Neural cell (in vitro differentiated cells): ENCODE measurements at regions not wholly inside any gene's neighbourhood (a gene's known extent, or its start where the extent isn't known, plus 50 kb on each side); places are given as distances from the start of the nearest gene placed in this dataset.

Experiments used
- H2AFZ ChIP-seq: fragments of 200-600, 300-800 bp; sonication (generic), shearing (Covaris generic); 2 replicates; pipeline ENCODE4 v1.6.0; 2014; ENCODE audit warnings: low read depth, mild to moderate bottlenecking, antibody characterized with exemption, low read length, moderate library complexity
- H3F3A ChIP-seq: fragments of 200-600 bp; shearing (Covaris generic); 2 replicates; pipeline ENCODE4 v1.6.1; 2016; ENCODE audit warnings: mild to moderate bottlenecking, moderate library complexity, mixed read lengths, antibody characterized with exemption, low read length; ENCODE audit not compliant: insufficient read depth, poor library complexity, severe bottlenecking
- H3K27ac ChIP-seq: fragments of 200-600, 300-800 bp; sonication (generic), shearing (Covaris generic); 2 replicates; pipeline ENCODE4 v1.5.1; 2014; ENCODE audit warnings: mild to moderate bottlenecking, low read length, moderate library complexity
- H3K27me3 ChIP-seq: fragments of 300-800, 200-600 bp; sonication (generic), shearing (Covaris generic); 2 replicates; pipeline ENCODE4 v1.6.0; 2014; ENCODE audit warnings: mild to moderate bottlenecking, low read depth, low read length, moderate library complexity; ENCODE audit not compliant: insufficient read depth
- H3K36me3 ChIP-seq: fragments of 300-800, 200-600 bp; sonication (generic), shearing (Covaris generic); 2 replicates; pipeline ENCODE4 v1.5.1; 2014; ENCODE audit warnings: mild to moderate bottlenecking, antibody characterized with exemption, low read length, moderate library complexity; ENCODE audit not compliant: insufficient read depth
- H3K4me2 ChIP-seq: fragments of 300-800, 200-600 bp; sonication (generic), shearing (Covaris generic); 2 replicates; pipeline ENCODE4 v1.6.0; 2014; ENCODE audit warnings: mild to moderate bottlenecking, low read length
- H3K4me3 ChIP-seq: fragments of 300-800, 200-600 bp; sonication (generic), shearing (Covaris generic); 2 replicates; pipeline ENCODE4 v1.5.1; 2014; ENCODE audit warnings: mild to moderate bottlenecking, low read length, moderate library complexity
- H3K79me2 ChIP-seq: fragments of 200-600 bp; shearing (Covaris generic); replicated peaks from 2 replicates; pipeline ENCODE4 v1.6.0; 2014; ENCODE audit warnings: mild to moderate bottlenecking, low read length, moderate library complexity; ENCODE audit not compliant: insufficient read depth
- H3K9ac ChIP-seq: fragments of 300-800, 200-600 bp; sonication (generic), shearing (Covaris generic); 2 replicates; pipeline ENCODE4 v1.6.1; 2016; ENCODE audit warnings: mild to moderate bottlenecking, low read length, mixed read lengths
- H3K9me2 ChIP-seq: fragments of 200-600 bp; shearing (Covaris generic); 2 replicates; pipeline ENCODE4 v1.6.1; 2016; ENCODE audit warnings: mild to moderate bottlenecking, low read length, mixed read lengths; ENCODE audit not compliant: insufficient read depth
- H3K9me3 ChIP-seq: fragments of 200-600, 300-800 bp; sonication (generic), shearing (Covaris generic); 2 replicates; pipeline ENCODE4 v1.6.1; 2016; ENCODE audit warnings: mild to moderate bottlenecking, mixed run types, low read length, moderate library complexity, mixed read lengths
- H4K20me1 ChIP-seq: fragments of 200-600 bp; shearing (Covaris generic); 2 replicates; pipeline ENCODE4 v1.6.1; 2016; ENCODE audit warnings: mild to moderate bottlenecking, mixed run types; ENCODE audit not compliant: insufficient read depth
- EP300 ChIP-seq: fragments of 450-650 bp; conservative IDR thresholded peaks from 2 replicates; pipeline ENCODE4 v1.6.1; 2014; ENCODE audit warnings: antibody characterized with exemption, mild to moderate bottlenecking, moderate library complexity; ENCODE audit not compliant: poor library complexity, severe bottlenecking
- EZH2 ChIP-seq: fragments of 200-600, 300-800 bp; shearing (Covaris generic), sonication (generic); IDR thresholded peaks from 2 replicates; pipeline ENCODE4 v1.6.1; 2014; ENCODE audit warnings: antibody characterized with exemption, low read length, borderline replicate concordance, mild to moderate bottlenecking; ENCODE audit not compliant: insufficient read depth, poor library complexity, severe bottlenecking
- MXI1 ChIP-seq: fragments of 450-650 bp; conservative IDR thresholded peaks from 2 replicates; pipeline ENCODE4 v1.6.1; 2014; ENCODE audit warnings: antibody characterized with exemption, mild to moderate bottlenecking; ENCODE audit not compliant: poor library complexity, severe bottlenecking
- POLR2AphosphoS5 ChIP-seq: IDR thresholded peaks from 2 replicates; pipeline ENCODE4 v1.6.1; 2012
- RAD21 ChIP-seq: fragments of 450-650 bp; conservative IDR thresholded peaks from 2 replicates; pipeline ENCODE4 v1.6.1; 2014; ENCODE audit warnings: antibody characterized with exemption, mild to moderate bottlenecking, moderate library complexity
- REST ChIP-seq: IDR thresholded peaks from 2 replicates; pipeline ENCODE4 v1.6.1; 2012; ENCODE audit warnings: borderline replicate concordance
- SMC3 ChIP-seq: fragments of 450-650 bp; conservative IDR thresholded peaks from 2 replicates; pipeline ENCODE4 v1.6.1; 2014; ENCODE audit warnings: antibody characterized with exemption, mild to moderate bottlenecking, moderate library complexity; ENCODE audit not compliant: poor library complexity
- TAF1 ChIP-seq: IDR thresholded peaks from 2 replicates; pipeline ENCODE4 v1.6.1; 2012; ENCODE audit warnings: low read depth
- TF ChIP-seq, protein P1 (sequence below): fragments of 450-650 bp; IDR thresholded peaks from 2 replicates; pipeline ENCODE4 v1.5.1; 2014; ENCODE audit warnings: antibody characterized with exemption, mild to moderate bottlenecking, moderate library complexity; ENCODE audit not compliant: poor library complexity, severe bottlenecking

DNA sequence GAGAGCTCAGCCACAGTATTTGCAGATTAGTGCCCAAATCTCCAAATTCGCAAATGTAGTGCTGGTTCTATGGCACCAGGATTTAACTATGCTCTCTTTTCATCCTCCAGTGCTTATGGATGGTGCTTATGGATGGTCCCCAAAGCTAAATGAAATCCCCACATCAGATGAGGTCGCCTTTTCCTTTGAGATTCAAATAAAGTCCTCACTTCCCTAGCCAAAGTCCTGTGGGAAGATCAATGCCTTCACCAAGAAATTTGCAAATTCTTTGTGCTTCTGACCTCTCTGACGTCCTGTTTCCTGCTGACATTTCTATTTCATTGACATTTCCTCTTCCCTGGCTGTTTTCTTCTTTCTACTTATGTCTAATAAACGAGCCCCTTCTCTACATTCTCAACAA is 1077.0 kb upstream of the C9orf72 start:
- Histone ChIP-seq H3K4me3 (no peak overlapping the region), H3K36me3 (no peaks in the 10 kb centered on the region), H3K27ac (no peak overlapping the region), H3K79me2 (no peaks in the 10 kb centered on the region), H2AFZ (no peak overlapping the region), H3F3A (no peaks in the 10 kb centered on the region), H3K9ac (no peak overlapping the region), H3K9me3 (no peaks in the 10 kb centered on the region), H3K9me2 (no peaks in the 10 kb centered on the region), H3K27me3 (no peaks in the 10 kb centered on the region), H4K20me1 (no peaks in the 10 kb centered on the region), H3K4me2 (no peak overlapping the region)
- TF ChIP-seq REST (no peak), RAD21 (no peak), MXI1 (no peak), TAF1 (no peak), POLR2AphosphoS5 (no peak), EP300 (no peak), SMC3 (no peak), EZH2 (no peak)

DNA sequence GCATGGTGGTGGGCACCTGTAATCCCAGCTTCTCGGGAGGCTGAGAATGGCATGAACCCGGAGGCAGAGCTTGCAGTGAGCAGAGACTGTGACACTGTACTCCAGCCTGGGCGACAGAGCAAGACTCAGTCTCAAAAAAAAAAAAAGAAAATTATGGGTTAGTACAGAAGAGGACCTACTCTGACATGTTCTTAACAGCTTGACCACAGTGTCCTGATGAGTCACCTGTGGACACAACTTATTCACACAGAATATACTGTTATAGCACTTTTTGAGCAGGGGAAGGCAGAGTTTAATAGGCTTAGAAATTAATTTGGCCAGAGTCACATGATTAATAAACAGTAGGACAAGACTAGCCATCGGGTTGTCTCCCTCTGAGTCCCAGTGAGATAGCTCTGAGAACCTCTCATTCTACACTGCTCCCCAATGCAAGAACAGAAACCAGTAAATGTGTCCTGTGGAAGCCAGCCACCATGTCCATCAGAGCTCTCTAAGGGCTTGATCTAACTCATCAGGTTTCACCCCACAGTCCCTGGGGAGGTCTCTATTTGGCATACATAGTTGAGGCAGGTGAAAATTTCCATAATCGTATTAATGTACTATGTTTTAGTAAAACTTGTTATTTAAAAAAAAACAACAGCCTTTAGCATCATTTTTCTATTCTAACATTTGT is 1077.9 kb upstream of the C9orf72 start:
- H3K9me2 ChIP-seq: no peaks in the 10 kb centered on the region
- H3K4me2 ChIP-seq: no peak overlapping the region
- H3K9me3 ChIP-seq: no peaks in the 10 kb centered on the region
- TF ChIP-seq EP300 (no peak), EZH2 (no peak), RAD21 (no peak), MXI1 (no peak), SMC3 (no peak), TAF1 (no peak), POLR2AphosphoS5 (no peak), REST (no peak)
- TF ChIP-seq, protein P1, sequence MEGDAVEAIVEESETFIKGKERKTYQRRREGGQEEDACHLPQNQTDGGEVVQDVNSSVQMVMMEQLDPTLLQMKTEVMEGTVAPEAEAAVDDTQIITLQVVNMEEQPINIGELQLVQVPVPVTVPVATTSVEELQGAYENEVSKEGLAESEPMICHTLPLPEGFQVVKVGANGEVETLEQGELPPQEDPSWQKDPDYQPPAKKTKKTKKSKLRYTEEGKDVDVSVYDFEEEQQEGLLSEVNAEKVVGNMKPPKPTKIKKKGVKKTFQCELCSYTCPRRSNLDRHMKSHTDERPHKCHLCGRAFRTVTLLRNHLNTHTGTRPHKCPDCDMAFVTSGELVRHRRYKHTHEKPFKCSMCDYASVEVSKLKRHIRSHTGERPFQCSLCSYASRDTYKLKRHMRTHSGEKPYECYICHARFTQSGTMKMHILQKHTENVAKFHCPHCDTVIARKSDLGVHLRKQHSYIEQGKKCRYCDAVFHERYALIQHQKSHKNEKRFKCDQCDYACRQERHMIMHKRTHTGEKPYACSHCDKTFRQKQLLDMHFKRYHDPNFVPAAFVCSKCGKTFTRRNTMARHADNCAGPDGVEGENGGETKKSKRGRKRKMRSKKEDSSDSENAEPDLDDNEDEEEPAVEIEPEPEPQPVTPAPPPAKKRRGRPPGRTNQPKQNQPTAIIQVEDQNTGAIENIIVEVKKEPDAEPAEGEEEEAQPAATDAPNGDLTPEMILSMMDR: no peak
- no peak overlapping the region for H2AFZ ChIP-seq
- no peak overlapping the region for H3K27ac ChIP-seq
- no peaks in the 10 kb centered on the region for H3K27me3 ChIP-seq
- H3K79me2 ChIP-seq: no peaks in the 10 kb centered on the region
- H3K36me3 ChIP-seq: no peaks in the 10 kb centered on the region
- no peaks in the 10 kb centered on the region for H3F3A ChIP-seq
- H4K20me1 ChIP-seq: no peaks in the 10 kb centered on the region
- H3K4me3 ChIP-seq: no peak overlapping the region
- no peak overlapping the region for H3K9ac ChIP-seq
